GM12878 (cell line): ENCODE measurements at regions not wholly inside any gene's neighbourhood (a gene's known extent, or its start where the extent isn't known, plus 50 kb on each side); places are given as distances from the start of the nearest gene placed in this dataset.
"Not testable (repeated sequence)": the region's sequence is repeated elsewhere in the genome, so short reads cannot be mapped to it uniquely, and the experiment has no call there.

Source experiments
- ATAC-seq: fragments of 200-7000 bp; cut with Tn5 transposase; 3 replicates; pipeline ENCODE4 v1.9.1; 2020; ENCODE audit warnings: mild to moderate bottlenecking, moderate library complexity
- BruUV-seq: library from RNA; stranded (reverse); fragments of 400-500 nt; replicated peaks from 2 replicates; lab custom pipeline; 2021; lab: Mats Ljungman, UMichigan
- CTCF ChIA-PET: fragments of 300-600 bp; sonication (Branson Sonifier 250); formaldehyde crosslinking; extraction: SDS; loops from one replicate; lab custom pipeline; 2021; ENCODE audit warnings: inconsistent platforms; lab: Yijun Ruan, JAX
- POLR2A ChIA-PET: fragments of 350-600 bp; formaldehyde crosslinking; extraction: SDS; loops from one replicate; lab custom pipeline; 2021; ENCODE audit warnings: inconsistent platforms; lab: Charles Lee
- RAD21 ChIA-PET: fragments of 300-600 bp; sonication (Branson Sonifier 250); formaldehyde crosslinking; loops from one replicate; lab custom pipeline; 2023; ENCODE audit warnings: antibody characterized with exemption; ENCODE audit not compliant: unreplicated experiment; lab: Charles Lee
- SMC1A ChIA-PET: fragments of 300-600 bp; sonication (Branson Sonifier 250); formaldehyde crosslinking; loops from one replicate; lab custom pipeline; 2023; ENCODE audit not compliant: unreplicated experiment, uncharacterized antibody; lab: Charles Lee
- DNase-seq: peaks from one replicate; pipeline ENCODE4 v3.0.0-alpha.2; 2011; ENCODE audit warnings: low read depth, low spot score
- FAIRE-seq: peaks from 3 replicates; lab custom pipeline; 2011; peaks lifted over from hg19 to GRCh38; lab: Jason Lieb, UNC
- H2AFZ ChIP-seq: 2 replicates; pipeline ENCODE4 v1.6.0; 2011; ENCODE audit warnings: low read depth, low read length, control low read depth; ENCODE audit not compliant: control insufficient read depth
- H3K27ac ChIP-seq: 2 replicates; pipeline ENCODE4 v1.5.1; 2011; ENCODE audit warnings: control low read depth; ENCODE audit not compliant: control insufficient read depth, insufficient read depth
- H3K27me3 ChIP-seq, 2 experiments: replicated peaks in 1 of 2; 2 replicates each; pipeline versions ENCODE4 v1.6.0 to v1.6.1; 2011; ENCODE audit warnings: low read length in 1 of 2; ENCODE audit not compliant: control insufficient read depth in 2 of 2, insufficient read depth in 2 of 2
- H3K36me3 ChIP-seq, 2 experiments: 2 replicates each; pipeline ENCODE4 v1.5.1; 2011; ENCODE audit warnings: low read length in 1 of 2; ENCODE audit not compliant: control insufficient read depth in 2 of 2, insufficient read depth in 2 of 2
- H3K4me1 ChIP-seq: 2 replicates; pipeline ENCODE4 v1.6.1; 2011; ENCODE audit warnings: mild to moderate bottlenecking, low read length, moderate library complexity, mixed read lengths; ENCODE audit not compliant: control insufficient read depth, insufficient read depth
- H3K4me2 ChIP-seq: 2 replicates; pipeline ENCODE4 v1.6.0; 2011; ENCODE audit warnings: control low read depth; ENCODE audit not compliant: control insufficient read depth, insufficient read depth
- H3K4me3 ChIP-seq: fragments of 200-600 bp; sonication (generic); 2 replicates; pipeline ENCODE4 v1.5.1; 2016
- H3K79me2 ChIP-seq: 2 replicates; pipeline ENCODE4 v1.6.0; 2011; ENCODE audit warnings: low read length; ENCODE audit not compliant: control insufficient read depth, insufficient read depth
- H3K9ac ChIP-seq: 2 replicates; pipeline ENCODE4 v1.8.0; 2011; ENCODE audit warnings: low read length, control low read depth, mixed read lengths; ENCODE audit not compliant: control insufficient read depth, insufficient read depth
- H3K9me3 ChIP-seq: replicated peaks from 3 replicates; pipeline ENCODE4 v1.5.1; 2011; ENCODE audit warnings: mild to moderate bottlenecking, low read length; ENCODE audit not compliant: control insufficient read depth, insufficient read depth
- H4K20me1 ChIP-seq: 2 replicates; pipeline ENCODE4 v1.6.0; 2011; ENCODE audit not compliant: control insufficient read depth, insufficient read depth
- WGBS: methylation state at CpG from one replicate; pipeline ENCODE4 v1.1.6; 2016; ENCODE audit warnings: low lambda C conversion rate; ENCODE audit not compliant: insufficient replicate concordance, insufficient coverage; ENCODE audit errors: missing lambda C conversion rate; 5-methylcytosine and 5-hydroxymethylcytosine counted together
- in situ Hi-C: fragments of 300-500 bp; cut with MboI; formaldehyde crosslinking; loops from 9 replicates; pipeline ENCODE4 v1.14.3; 2018; ENCODE audit warnings: mixed read lengths
- intact Hi-C: fragments of 100-400 bp; cut with micrococcal nuclease; formaldehyde crosslinking; loops from one replicate; pipeline ENCODE4 v1.14.2; 2022; ENCODE audit not compliant: unreplicated experiment

GRCh38 chr2:91522877-91523276 lies 2831.4 kb downstream of the RPIA start:
- H3K4me3 ChIP-seq, H3K36me3 ChIP-seq, H3K27me3 ChIP-seq, ATAC-seq, H3K9me3 ChIP-seq, CTCF ChIA-PET, SMC1A ChIA-PET, H3K4me2 ChIP-seq, in situ Hi-C loops, H3K4me1 ChIP-seq, BruUV-seq, intact Hi-C loops, POLR2A ChIA-PET, H2AFZ ChIP-seq, H4K20me1 ChIP-seq, DNase-seq, H3K9ac ChIP-seq, RAD21 ChIA-PET, H3K27ac ChIP-seq, H3K79me2 ChIP-seq, FAIRE-seq: not testable (repeated sequence)
- 13% methylated on average over 1 of the region's 5 CpGs for WGBS

- H3K4me2 ChIP-seq, DNase-seq, CTCF ChIA-PET, SMC1A ChIA-PET, H3K4me3 ChIP-seq, intact Hi-C loops, BruUV-seq, in situ Hi-C loops, ATAC-seq, H3K27me3 ChIP-seq, FAIRE-seq, H3K79me2 ChIP-seq, H2AFZ ChIP-seq, H3K9me3 ChIP-seq, H3K36me3 ChIP-seq, H4K20me1 ChIP-seq, H3K4me1 ChIP-seq, H3K9ac ChIP-seq, H3K27ac ChIP-seq, POLR2A ChIA-PET, RAD21 ChIA-PET: not testable (repeated sequence)
- WGBS = 27% methylated on average over 2 of the region's 3 CpGs
These were observed 2832.3 kb downstream of the RPIA start for GRCh38 chr2:91523751-91524150.

GRCh38 chr2:91525587-91525986 lies 2834.1 kb downstream of the RPIA start:
- H3K4me3 ChIP-seq, H3K4me1 ChIP-seq, BruUV-seq, H3K4me2 ChIP-seq, H2AFZ ChIP-seq, H3K36me3 ChIP-seq, H3K79me2 ChIP-seq, POLR2A ChIA-PET, H3K27ac ChIP-seq, in situ Hi-C loops, CTCF ChIA-PET, RAD21 ChIA-PET, ATAC-seq, H3K27me3 ChIP-seq, H3K9me3 ChIP-seq, FAIRE-seq, SMC1A ChIA-PET, H3K9ac ChIP-seq, H4K20me1 ChIP-seq, DNase-seq, intact Hi-C loops: not testable (repeated sequence)
- 80% methylated on average over 1 of the region's 2 CpGs for WGBS

GRCh38 chr2:91526083-91526482 lies 2834.6 kb downstream of the RPIA start:
- H3K4me3 ChIP-seq, SMC1A ChIA-PET, H3K27me3 ChIP-seq, BruUV-seq, CTCF ChIA-PET, POLR2A ChIA-PET, DNase-seq, H3K36me3 ChIP-seq, H2AFZ ChIP-seq, intact Hi-C loops, H3K9me3 ChIP-seq, ATAC-seq, in situ Hi-C loops, RAD21 ChIA-PET, H3K9ac ChIP-seq, H3K79me2 ChIP-seq, H4K20me1 ChIP-seq, H3K4me2 ChIP-seq, FAIRE-seq, H3K4me1 ChIP-seq, H3K27ac ChIP-seq: not testable (repeated sequence)
- 34% methylated on average over 2 of the region's 5 CpGs for WGBS
